ENCODE measurements at regions not wholly inside any gene's neighbourhood (a gene's known extent, or its start where the extent isn't known, plus 50 kb on each side); places are given as distances from the start of the nearest gene placed in this dataset.

DNA sequence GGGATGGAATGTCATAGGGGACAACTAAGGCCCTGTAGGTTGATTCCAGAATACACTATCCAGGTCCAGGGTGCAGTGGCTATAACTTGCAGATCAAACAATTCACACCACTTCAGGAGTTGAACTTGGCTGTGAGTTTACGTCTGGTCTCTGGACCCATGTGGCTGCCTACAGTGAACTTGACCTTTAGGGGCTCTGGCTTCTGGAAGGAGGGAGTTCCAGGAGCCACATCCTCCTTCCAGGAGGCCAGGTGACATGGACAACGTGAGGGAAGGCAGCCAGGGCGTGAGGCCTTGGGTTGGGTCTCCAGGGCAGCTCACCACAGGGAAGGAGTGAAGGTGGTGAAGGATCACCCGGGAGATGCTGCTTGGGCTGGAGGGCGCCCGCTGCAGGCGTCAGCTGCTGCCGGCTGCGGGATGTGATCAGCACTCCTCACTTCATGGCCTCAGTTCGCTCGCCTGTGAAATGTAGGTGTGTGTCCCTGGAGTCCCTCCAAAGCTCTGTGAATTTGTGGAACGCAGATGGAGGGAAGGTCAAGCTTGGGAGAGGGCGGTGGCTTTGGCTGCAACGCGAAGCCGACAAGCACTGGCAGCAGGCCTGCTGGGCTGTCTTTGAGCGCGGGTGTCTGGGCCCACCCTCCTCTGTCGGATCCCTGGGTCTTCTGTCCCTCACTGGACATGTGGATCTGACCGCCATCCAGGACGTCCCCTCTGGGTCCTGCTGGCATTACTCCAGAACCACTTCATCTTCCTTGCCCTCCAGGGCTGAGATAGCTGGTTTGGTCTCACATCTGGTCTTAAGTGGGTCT is 146.5 kb downstream of the GLI2 start:
- no peak for DNase-seq (ENCODE audit: low read depth in 2 of 2)

DNA sequence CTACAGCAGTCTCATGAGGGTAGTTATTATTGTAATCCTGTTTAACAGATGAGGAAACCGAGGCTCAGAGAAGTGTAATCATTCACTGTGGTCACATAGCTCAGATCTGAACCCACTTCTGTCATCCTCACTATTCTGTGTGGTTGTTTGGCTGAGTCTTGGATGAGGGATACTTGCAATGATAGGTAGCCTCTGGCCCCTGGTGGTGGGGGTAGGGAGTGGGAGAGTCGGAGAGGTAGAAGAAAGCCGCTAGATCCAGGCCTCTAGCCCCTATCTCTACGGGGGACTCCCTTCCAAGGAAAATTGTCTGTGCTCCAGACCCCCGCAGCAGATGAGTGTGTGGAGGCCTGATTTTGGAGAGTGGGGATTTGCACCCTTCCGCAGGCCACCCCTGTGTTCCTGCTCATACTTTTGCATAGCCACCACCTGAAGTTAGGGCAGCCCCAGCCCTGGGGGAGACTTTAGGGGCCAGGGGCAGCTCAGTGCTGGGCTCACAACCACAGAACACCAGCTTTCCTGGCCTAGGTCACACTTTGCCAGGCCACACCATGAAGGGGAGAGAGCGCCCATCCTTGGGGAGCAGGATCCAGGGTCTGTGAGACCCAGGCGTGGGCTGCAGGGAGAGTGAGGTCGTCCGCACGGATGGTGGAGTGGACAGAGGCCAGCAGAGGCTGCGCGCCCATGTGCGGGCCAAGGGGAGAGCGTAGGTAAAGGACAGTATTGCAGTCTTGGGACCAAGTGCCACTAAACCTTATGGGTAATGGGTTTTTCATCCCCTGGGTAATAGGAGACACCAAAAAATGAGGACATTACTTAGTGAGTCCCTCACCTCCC is 148.2 kb downstream of the GLI2 start:
- no peak for DNase-seq (ENCODE audit: low read depth in 2 of 2)

DNA sequence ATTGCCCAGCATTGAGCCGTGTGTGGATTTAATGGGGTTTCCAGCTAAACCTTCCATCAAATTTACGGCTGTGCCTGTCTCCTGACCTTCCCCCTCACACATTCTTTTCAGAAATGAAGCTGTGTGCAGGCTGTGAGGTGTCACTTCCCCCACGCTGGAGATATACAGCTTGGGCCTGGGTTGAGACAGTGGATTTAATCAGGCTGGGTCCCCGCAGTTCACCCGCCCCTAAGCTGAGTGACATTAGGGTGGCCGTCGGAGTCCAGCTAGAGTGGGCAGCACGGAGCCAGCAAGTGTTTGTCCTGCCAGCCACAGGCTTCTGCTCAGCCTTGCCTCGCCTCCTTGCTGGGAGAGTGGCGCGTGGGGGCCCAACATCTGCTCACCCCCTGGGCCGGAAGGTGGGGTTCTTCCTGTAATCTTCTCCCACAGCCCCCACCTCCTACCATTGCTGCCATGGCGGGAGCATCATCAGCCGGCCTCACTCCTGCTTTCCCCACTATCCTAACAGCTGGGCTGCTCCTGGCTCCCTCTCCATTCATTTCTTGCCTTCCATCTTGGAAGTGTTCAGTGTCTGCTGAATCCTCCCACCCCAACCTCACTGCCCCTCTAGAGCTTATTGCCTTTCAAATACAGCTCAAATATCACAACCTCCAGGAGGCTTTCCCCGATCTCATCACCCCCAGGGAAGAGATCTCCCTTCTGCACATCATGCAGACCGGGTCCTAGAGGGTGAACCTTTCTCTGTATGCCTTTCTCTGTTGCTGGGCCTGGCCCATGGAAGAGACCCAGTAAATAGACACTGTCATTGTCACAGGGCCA is 149.0 kb downstream of the GLI2 start:
- no peak for DNase-seq (ENCODE audit: low read depth in 2 of 2)

DNA sequence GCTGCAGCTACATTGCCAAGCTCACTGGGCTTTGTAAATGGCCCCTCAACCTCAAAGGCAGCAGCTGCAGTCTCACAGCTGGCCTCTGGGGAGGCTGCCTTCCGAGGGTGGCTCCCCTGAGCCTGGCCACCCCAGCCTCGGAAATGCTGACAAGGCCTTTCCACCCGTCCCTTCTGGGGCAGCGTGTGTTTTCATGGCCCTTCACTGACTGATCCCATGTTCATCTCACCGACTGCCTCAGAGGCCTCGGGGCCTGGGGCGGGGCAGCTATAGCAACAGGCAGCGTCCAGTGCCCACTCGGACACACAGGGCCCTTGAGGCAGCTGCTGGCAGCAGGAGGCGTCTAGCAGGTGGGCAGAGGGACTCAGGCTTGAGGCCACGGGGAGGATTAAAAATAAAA is 149.7 kb downstream of the GLI2 start:
- no peak for DNase-seq (ENCODE audit: low read depth in 2 of 2)

DNA sequence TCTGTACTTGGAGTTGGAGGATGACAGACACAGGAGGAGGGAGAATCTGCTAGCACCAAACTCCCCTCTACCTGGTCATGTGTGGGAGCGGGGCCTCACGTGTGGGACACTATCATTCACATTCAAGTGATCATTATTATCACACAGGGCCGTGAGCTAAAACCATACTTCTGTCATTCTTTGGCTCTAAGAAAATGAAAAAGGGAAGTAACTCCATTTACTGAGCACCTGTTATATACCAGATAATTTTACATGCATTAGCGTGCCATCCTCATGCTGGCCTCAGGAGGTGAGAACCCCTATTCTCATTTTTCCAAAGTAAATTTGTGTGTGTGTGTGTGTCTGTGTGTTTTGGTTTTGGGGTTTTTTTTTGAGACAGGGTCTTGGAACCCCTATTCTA is 150.1 kb downstream of the GLI2 start:
- DNase-seq (ENCODE audit: low read depth in 2 of 2) = no peak

DNA sequence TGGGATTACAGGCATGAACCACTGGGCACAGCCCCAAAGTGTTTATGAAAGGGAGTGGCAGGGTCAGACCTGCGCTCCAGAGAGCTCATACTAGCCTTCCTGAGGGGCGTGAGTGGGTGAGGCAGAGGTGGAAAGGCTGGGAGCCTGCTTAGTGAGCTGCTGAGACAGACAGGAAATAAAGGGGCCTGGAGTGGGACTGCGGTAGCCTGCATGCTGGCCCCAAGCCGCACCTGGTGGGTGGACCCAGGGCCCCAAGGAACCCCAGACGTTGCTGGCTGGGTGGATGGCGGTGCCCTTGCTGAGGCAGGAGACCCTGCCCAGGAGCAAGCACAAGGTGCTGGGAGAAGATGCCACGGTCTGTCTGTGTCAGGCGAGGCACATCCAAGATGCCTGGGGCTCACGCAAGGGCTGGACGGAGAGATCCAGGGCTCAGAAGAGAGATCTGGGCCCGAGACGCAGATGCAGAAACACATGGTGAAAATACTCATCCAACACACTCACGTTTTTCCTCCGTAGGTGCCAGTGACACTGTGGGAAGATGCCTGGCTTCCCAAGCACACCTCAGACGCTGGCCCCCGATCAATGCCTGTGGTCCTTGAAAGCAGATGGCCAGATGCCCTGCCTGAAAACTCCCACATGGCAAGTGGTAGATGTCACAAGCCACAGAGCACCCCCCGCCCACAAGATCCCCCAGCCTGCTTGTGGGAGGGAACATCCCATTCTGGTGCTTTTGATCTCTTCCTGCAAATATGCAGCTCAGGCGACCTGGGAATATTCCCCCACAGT is 151.1 kb downstream of the GLI2 start:
- DNase-seq (ENCODE audit: low read depth in 2 of 2) = no peak

DNA sequence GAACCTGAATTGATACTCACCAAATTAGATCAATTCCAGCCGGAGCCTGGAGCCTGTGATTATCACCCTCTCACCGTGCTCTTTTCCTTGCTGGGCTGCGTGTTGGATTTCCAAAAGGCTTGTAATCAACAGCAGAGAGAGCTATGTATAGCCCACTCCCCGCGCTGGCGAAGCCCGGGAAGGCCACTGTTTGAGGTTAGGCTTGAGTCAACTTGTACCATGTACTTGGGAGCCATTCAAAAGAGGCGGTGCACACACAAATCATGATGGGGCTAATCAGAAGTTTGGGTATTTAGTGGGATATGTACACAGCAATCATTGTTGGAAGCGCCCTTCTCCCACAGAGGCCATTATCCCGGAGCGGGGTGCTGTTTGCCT is 151.6 kb downstream of the GLI2 start:
- DNase-seq (ENCODE audit: low read depth in 2 of 2) = no peak

DNA sequence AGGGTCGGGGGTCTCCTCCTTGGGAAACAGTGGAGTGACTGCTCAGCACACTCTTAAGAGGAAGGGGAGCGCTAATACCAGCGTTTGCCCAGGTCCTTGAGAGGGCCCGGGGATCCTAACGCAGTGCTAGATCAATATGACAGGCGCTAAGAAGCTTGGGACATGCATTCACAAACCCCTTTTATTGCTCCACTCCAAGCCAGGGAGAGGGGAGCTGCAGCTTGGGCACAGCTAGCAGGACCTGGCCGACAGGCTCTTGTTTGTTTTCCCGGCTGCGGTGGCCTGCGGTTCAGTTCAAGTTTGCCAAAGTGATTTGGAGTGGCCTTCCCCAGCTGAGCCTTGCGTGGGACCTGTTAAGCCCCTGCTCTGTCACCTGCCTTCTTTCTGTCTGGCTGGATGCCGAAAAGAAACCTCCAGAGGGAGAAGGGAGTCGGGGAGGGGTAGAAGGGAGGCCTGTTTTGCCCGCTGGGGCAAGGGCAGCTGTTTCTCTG is 152.1 kb downstream of the GLI2 start:
- DNase-seq (ENCODE audit: low read depth in 2 of 2) = no peak

DNA sequence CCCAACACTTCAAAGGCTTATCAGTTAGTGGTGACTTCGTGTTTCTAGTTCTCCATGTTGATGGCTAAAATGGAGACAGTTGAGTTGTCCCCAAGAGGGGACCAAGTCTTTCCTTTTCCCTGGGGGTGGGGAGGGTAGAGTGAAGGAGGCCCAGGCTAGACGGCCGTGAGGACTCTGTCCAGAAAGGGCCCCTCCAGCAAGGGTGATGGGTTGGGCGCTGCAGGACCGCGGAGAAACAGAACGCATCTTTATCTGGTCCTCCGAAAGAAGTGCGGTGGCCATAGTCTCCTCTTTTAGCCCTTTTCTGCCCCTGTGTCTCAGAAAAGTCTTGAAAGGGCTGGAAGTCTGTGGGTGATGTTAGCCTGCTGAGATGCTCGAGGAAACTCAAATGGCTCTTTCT is 153.2 kb downstream of the GLI2 start:
- DNase-seq (ENCODE audit: low read depth in 2 of 2) = no peak

DNA sequence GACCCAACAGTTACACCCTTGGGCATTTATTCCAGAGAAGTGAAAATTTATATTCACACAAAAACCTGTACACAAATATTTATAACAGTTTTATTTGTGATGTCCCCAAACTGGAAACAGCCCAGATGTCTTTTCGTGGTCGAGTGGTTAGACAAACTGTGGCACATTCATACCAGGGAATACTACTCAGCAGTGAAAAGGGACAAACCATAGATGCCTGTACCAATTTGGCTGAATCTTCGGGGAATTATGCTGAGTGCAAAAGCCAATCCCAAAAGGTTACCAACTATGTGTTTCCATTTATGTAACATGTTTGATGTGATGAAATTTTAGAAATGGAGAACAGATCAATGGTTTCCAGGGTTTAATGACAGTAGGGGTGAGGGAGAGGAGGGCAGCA is 154.3 kb downstream of the GLI2 start:
- DNase-seq (ENCODE audit: low read depth in 2 of 2) = no peak

DNA sequence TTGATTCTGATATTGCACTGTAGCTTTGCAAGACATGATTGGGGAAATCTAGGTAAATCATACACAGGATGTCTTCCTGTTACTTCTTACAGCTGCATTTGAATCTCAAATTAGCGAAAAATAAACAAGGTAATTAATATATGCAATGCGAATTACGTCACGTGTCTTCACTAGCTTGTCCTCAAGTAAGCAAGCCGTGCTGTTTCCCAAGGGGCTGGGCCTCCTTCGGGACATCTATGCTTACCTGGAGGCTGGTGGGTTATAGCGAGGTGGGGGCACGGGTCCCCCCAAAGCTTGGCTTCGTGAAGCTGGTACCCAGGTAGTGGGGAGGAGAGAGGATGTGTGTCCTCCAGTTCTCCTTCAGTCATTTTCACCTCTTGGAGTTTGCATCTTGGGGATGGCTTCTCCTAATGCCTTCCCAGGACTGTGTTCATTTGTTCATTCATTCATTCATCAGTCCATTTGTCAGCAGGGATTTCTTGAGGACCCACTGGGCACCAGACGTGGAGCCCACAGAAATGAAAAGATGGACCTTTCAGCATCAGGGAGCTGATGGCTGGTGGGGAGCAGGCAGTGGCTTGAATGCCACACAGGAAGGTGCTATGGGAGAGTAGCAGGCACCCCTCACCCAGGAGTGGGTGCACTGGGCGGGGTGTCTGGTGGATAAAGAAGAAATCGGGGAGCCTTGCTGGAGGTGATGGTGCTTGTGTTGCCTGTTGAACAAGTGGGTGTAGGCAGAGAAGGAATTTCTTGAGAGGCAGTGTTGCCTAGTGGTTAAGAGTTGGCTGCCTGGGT is 155.1 kb downstream of the GLI2 start:
- no peak for DNase-seq (ENCODE audit: low read depth in 2 of 2)

DNA sequence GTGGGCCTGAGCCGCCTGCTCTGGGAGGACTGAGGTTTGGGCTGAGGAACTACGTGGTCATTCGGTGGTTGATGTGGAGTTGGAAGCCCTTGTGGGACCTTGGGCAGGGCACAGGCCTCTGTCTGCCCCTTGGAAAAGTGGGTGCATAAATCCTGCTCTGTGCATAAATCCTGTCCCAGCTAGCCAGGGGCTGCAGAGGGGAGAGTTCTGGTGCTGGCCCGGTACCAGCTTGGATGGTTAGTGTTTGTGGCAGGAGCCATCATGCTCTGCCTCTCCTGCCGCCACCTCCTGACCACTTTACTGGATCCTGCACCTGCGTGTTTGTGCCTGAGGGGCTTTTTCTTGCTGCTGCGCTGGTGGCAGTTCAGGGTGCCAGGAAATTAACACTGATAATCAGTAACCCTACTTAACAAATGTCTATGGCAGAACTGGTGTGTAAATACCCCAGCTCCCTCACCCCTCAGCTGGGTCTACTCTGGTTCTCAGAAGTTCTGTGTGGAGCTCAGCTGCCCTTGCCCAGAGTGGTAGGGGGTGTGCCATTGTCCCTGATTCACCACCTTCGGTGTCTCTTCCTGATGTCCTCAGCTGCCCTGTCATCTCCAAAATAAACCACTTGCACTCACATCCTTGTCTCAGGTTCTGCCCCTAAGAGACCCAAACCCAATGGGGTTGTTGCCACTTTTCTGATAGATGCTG is 156.8 kb downstream of the GLI2 start:
- DNase-seq (ENCODE audit: low read depth in 2 of 2) = no peak

DNA sequence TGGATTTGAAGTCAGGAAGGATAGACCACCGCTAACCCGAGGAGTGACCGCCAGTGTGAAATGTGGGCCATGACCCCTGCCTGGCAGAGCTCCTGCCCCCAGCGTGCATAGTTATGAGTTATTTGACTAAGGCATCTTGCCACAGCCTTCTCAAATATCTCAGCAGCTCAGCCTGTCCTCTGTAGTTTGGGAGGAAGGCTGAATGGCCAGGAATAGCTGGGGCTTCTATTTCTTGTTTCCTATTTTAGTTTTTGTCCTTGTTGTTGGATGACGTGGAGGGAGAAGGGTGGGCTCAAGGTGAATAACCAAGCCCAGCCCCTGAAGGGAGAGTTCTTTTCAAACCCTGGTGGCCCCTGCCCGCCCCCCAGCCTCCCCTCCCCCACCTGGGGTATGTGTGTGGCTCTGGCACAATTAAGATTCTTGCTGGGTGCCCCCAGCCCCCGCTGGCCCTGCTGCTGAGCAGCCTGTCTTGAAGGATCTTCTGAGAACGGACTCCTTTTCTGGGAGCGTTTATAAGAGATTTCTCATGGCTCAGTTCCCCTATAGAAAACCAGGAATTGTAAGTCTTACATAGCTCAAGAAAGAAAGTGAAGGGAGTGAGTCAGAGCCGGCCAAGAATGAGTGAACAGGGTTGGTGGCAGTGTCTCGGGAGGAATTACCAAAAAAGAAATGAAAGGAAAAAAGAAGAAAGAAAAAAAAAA is 157.4 kb downstream of the GLI2 start:
- no peak for DNase-seq (ENCODE audit: low read depth in 2 of 2)

DNA sequence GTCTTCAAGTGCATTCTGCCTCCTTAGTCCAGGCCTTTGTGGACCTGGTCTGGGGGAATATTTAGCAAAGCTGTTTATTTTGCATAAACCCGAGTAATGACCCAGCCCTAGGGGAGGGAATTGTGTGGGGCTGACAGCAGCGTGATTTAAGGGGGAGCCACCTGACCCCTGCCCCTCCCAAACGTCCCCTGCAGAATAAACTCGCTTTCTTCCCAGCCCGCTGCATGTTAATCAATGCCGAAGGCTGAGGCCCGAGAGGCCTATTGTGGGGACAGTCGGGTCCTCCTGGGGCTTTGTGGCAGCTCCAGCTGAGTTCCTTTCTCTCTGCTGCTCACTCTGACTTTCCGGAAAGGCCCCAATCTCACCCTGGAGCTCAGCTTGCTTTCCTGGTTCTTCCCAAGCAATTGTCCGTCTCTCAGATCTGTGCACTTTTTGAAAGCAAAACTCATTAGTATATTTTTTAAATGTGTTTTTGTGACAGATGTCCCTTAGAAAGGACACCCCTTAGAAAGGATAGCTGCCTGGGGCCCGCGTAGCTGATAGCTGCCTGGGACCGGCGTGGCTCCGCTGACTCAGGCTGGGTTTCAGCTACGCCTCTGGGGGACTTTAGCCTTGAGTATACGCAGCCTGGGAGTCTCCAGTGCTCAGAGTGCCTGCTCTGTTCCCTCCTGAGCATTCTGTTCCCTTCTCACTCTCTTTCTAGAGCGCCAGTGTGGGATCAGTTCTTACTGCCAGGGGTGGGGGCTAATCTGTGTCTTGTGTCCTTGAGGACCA is 158.3 kb downstream of the GLI2 start:
- no peak for DNase-seq (ENCODE audit: low read depth in 2 of 2)

DNA sequence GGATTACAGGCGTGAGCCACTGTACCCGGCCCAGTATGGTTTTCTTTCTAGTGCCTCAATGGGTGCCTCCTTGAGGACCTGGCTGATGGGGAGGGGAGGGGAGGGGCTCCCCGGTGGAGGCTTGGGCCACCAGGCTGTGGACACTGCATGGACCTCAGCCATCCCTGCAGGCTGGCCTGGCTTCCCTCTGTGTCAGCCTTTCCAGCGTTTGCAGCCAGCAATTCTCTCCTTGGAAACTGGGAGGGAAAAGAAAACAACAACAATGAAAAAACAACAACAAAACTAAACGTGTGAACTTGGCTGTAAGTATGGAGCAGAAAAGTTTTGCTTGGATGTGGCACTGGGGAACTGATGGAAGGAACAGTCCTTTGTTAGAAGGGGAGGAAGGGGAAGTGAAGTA is 159.3 kb downstream of the GLI2 start:
- no peak for DNase-seq (ENCODE audit: low read depth in 2 of 2)

DNA sequence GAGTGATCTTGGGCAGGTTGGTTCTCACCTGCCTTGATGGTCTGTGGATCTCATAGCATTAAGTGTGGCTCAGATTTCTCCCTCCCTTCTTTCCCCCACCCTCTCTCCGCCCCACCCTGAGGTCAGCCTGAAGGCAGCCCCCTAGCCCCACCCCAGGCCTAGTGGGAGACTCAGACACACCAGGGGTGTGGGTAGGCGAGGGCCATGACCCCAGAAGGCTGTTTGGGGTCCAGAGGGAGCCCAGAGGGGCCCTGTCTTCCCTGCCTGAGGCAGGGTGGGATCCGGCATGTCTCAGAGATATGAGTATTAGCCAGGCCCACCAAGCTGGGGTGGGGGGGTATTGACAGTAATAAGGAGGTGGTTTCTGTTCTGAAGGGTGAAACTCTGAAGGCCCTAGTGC is 160.5 kb downstream of the GLI2 start:
- DNase-seq (ENCODE audit: low read depth in 2 of 2) = no peak

DNA sequence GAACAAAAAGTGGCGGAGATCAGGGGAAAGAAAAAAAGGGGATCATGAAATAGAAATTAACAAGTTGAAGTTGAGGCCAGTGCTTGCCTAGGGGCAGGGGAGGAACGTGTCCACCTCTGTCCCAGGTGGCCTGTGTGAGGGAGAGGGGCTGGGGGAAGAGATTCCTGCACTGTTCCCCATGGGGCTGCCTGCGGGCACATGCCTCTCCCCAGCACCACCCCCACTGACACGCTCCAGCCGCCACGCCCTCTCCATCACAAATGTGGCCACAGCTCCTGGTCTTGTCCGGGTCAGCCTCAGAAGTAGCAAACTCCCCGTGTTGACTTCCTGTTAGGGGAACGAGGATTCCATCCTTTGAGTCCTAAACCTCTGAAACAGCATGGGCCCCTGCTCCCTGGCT is 161.2 kb downstream of the GLI2 start:
- DNase-seq (ENCODE audit: low read depth in 2 of 2) = no peak

DNA sequence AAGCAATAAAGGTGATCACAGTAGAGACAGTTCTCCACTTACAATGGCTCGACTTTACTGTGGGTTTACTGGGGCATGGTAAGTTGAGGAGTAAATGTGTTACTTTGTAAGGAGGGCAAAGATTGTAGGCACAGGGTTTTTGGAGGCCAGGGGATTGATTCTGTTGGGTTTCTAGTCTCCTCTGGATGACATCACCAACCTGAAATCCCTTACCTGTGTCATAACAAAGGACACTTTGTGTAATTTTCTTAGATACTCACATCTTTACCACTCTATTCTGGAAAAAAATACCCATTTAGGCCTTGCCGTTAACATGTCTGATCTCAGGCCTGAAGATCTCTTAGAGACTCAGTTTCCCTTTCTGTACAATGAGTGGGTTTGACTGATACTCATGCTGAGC is 161.7 kb downstream of the GLI2 start:
- no peak for DNase-seq (ENCODE audit: low read depth in 2 of 2)

DNA sequence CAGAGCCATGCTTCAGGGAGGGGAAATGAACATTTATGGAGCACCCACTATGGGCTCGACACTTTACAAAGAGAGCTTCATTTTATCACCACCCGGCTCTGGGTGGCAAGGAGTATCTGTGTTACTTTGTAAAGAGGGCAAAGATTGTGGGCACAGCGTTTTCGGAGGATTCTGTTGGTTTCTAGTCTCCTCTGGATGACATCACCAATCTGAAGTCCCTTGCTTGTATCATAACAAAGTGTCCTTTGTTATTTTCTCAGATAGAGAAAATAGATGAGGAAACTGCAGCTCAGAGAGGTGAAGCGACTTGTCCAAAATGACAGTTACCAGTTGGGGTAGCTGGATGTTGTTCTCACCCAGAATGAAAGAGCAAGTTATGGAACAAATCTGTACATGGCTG is 162.8 kb downstream of the GLI2 start:
- DNase-seq (ENCODE audit: low read depth in 2 of 2) = no peak
